ENCODE measurements at regions not wholly inside any gene's neighbourhood (a gene's known extent, or its start where the extent isn't known, plus 50 kb on each side); places are given as distances from the start of the nearest gene placed in this dataset.

DNA sequence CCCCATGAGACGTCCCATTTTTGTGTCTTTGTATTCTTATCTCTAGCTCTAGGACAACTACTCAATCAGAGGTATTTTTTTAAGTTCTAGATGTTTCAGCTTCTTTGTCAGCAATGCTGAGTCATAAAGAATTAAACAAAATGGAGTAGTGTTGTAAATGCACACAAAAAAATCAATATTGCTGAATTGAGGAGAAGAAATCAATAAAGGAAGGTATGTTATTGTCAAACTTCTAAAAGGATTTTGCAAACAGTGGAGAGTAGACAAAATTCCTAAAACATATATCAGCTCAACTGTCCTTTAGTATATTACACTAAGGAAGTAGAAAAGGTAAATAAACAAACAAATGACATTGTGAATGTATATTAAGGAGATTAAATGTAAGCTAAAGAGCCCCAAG, 726.1 kb upstream of the NRXN1 start:
- intact Hi-C loops (cut with DNase I; ENCODE audit: low total_unique reads), result no loop called here
- no peak overlapping the region for H3K4me3 ChIP-seq (ENCODE audit: low read depth, poor library complexity, severe bottlenecking)
- TF ChIP-seq, protein P1, sequence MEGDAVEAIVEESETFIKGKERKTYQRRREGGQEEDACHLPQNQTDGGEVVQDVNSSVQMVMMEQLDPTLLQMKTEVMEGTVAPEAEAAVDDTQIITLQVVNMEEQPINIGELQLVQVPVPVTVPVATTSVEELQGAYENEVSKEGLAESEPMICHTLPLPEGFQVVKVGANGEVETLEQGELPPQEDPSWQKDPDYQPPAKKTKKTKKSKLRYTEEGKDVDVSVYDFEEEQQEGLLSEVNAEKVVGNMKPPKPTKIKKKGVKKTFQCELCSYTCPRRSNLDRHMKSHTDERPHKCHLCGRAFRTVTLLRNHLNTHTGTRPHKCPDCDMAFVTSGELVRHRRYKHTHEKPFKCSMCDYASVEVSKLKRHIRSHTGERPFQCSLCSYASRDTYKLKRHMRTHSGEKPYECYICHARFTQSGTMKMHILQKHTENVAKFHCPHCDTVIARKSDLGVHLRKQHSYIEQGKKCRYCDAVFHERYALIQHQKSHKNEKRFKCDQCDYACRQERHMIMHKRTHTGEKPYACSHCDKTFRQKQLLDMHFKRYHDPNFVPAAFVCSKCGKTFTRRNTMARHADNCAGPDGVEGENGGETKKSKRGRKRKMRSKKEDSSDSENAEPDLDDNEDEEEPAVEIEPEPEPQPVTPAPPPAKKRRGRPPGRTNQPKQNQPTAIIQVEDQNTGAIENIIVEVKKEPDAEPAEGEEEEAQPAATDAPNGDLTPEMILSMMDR (IDR thresholded peaks at IDR 0.05), result no peak
- no peak for TF ChIP-seq POLR2A (IDR thresholded peaks at IDR 0.05)
- DNase-seq (ENCODE audit: low spot score in 2 of 2), result no peak
- WGBS, 2 donors, result 86 to 89% methylated on average over 1 of the region's 1 CpG

DNA sequence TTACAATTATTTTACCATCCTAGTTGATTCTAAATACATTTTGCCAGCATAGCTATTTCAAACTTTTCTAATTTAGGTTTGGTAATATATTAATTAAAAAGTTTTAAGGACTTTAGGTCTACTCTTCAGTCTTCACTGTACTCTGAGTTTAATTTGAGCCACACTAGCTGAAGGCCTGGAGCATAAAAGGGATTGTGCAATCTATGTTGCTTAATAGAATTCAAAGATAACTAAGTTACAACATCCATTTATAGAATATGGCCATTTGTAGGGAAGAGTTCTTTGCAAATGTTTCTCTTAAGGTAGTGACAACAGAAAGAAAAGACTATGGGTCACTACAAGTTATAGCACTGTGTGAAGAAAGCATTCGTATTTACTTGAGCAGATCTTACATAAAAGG, 702.2 kb upstream of the NRXN1 start:
- DNase-seq (ENCODE audit: low spot score in 2 of 2), result no peak
- 89 to 92% methylated on average over 1 of the region's 1 CpG for WGBS, 2 donors
- intact Hi-C loops (cut with DNase I; ENCODE audit: low total_unique reads), result no loop called here
- TF ChIP-seq, protein P1 (IDR thresholded peaks at IDR 0.05), result no peak
- no peak for TF ChIP-seq POLR2A (IDR thresholded peaks at IDR 0.05)
- no peak overlapping the region for H3K4me3 ChIP-seq (ENCODE audit: low read depth, poor library complexity, severe bottlenecking)

DNA sequence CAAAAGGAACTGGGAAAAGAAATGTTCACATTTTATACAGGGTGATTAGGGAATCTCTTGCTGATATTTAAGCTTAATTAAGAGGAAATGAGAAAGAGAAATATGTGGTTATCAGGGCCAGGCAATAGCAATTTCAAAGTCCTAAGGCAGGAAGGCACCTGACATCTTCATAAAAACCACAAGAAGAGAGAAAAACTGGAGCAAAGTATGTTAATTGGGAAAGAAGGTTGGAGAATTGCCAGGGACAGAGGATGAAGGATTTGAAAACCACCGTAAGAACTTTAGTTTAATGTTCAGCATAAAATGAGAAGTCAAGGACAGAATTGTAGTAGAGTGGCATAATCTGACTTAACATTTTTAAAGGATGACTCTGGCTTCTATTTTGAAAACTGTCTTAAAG, 691.8 kb upstream of the NRXN1 start:
- H3K4me3 ChIP-seq (ENCODE audit: low read depth, poor library complexity, severe bottlenecking), result no peak overlapping the region
- DNase-seq (ENCODE audit: low spot score in 2 of 2), result no peak
- TF ChIP-seq, protein P1 (IDR thresholded peaks at IDR 0.05), result no peak
- TF ChIP-seq POLR2A (IDR thresholded peaks at IDR 0.05), result no peak
- intact Hi-C loops (cut with DNase I; ENCODE audit: low total_unique reads), result no loop called here
- WGBS, 2 donors, result 0 to 26% methylated on average over 1 of the region's 1 CpG

DNA sequence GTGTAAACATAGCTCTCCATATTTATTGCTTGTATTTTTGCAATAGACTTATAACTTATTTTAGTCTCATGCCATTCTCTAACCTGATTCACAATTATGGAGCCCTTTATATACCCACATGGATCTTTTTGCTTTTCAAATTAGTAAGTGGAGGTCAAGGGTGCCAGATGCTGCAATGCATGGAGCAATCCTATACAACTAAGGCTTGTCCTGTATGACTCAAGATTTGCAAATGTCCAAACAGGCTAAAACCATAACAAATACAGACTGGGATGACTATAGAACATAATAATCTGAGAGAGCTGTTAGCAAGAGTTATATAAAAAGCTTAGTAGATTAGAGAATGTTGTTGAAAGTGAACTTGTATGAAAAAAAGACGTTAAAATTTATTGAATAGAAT, 690.4 kb upstream of the NRXN1 start:
- WGBS, 2 donors, result 73 to 80% methylated on average over 1 of the region's 1 CpG
- no peak overlapping the region for H3K4me3 ChIP-seq (ENCODE audit: low read depth, poor library complexity, severe bottlenecking)

DNA sequence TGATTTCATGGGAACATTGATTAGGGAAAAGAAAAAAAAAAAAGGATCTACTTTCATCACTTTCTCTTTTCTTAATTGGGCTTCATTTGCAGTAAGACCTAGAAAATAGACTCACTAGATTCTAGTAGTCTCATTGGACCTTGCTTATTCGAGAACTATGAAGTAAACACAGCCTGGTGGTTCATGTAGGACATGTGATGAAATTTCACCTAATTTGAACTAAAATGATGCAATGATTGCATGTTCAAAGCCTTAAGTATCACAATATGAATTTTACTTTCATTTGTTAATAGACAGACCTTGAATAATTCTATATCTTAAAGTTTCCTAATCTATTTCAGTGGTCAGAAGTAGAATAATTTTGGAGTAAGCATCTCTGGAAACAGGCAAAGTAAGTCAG, 688.9 kb upstream of the NRXN1 start:
- 88 to 91% methylated on average over 1 of the region's 1 CpG for WGBS, 2 donors
- TF ChIP-seq, protein P1 (IDR thresholded peaks at IDR 0.05), result no peak
- no peak for TF ChIP-seq POLR2A (IDR thresholded peaks at IDR 0.05)
- intact Hi-C loops (cut with DNase I; ENCODE audit: low total_unique reads), result no loop called here
- no peak for DNase-seq (ENCODE audit: low spot score in 2 of 2)
- H3K4me3 ChIP-seq (ENCODE audit: low read depth, poor library complexity, severe bottlenecking), result no peak overlapping the region

More for the DNA sequence above, 690.4 kb upstream of the NRXN1 start:
- no peak for TF ChIP-seq POLR2A (IDR thresholded peaks at IDR 0.05)
- TF ChIP-seq, protein P1 (IDR thresholded peaks at IDR 0.05), result no peak
- DNase-seq (ENCODE audit: low spot score in 2 of 2), result no peak
- intact Hi-C loops (cut with DNase I; ENCODE audit: low total_unique reads), result no loop called here

DNA sequence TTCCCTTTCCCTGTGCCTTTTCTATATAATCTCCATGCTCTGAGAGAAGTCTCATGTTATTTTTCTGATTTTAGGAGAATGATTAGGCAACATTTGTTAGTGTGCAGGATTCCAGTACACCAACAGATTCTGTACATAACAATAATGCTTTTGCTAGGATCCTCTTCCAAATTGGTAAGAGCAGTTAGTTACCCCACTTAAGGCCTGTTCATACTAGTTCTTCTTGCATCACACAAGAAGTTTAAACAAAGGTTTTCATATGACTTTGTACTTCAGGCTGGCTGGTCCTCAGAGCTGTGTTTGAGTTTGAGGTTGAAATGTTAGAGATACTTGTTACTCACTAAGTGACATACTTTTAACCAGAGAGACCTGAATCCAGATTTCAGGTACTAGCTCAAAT, 686.9 kb upstream of the NRXN1 start:
- no peak overlapping the region for H3K4me3 ChIP-seq (ENCODE audit: low read depth, poor library complexity, severe bottlenecking)
- DNase-seq (ENCODE audit: low spot score in 2 of 2), result no peak
- no peak for TF ChIP-seq POLR2A (IDR thresholded peaks at IDR 0.05)
- TF ChIP-seq, protein P1 (IDR thresholded peaks at IDR 0.05), result no peak
- intact Hi-C loops (cut with DNase I; ENCODE audit: low total_unique reads), result no loop called here

Measured in lower leg skin (tissue), 4 donors.